GM23248 (cell line): ENCODE measurements at regions not wholly inside any gene's neighbourhood (a gene's known extent, or its start where the extent isn't known, plus 50 kb on each side); places are given as distances from the start of the nearest gene placed in this dataset.

Source experiments
- EZH2 ChIP-seq: fragments of 200-600 bp; sonication (generic); IDR thresholded peaks from 2 replicates; pipeline ENCODE4 v1.6.1; 2018; ENCODE audit warnings: antibody characterized with exemption, mild to moderate bottlenecking; ENCODE audit not compliant: insufficient read depth, poor library complexity, severe bottlenecking
- EZH2phosphoT487 ChIP-seq: fragments of 200-600 bp; sonication (generic); IDR thresholded peaks from 2 replicates; pipeline ENCODE4 v1.6.1; 2018; ENCODE audit warnings: antibody characterized with exemption, moderate library complexity, mild to moderate bottlenecking, low read depth; ENCODE audit not compliant: insufficient read depth

- TF ChIP-seq EZH2phosphoT487: no peak
- TF ChIP-seq EZH2: no peak
These were observed 136.9 kb downstream of the SLC38A1 start for GRCh38 chr12:46131732-46132469.
